NCI-H146 (cell line): ENCODE measurements at regions not wholly inside any gene's neighbourhood (a gene's known extent, or its start where the extent isn't known, plus 50 kb on each side); places are given as distances from the start of the nearest gene placed in this dataset.

Experiments
- DNase-seq: peaks from one replicate; lab custom pipeline; 2025; lab: John Stamatoyannopoulos, UW

- no peak for DNase-seq
Measured at GRCh38 chr9:121601194-121601593, 50.2 kb upstream of the DAB2IP start.
